ENCODE measurements at regions not wholly inside any gene's neighbourhood (a gene's known extent, or its start where the extent isn't known, plus 50 kb on each side); places are given as distances from the start of the nearest gene placed in this dataset.

- Histone ChIP-seq H3K9me2 (replicated peaks; ENCODE audit: insufficient read depth, low read length) (no peaks in the 10 kb centered on the region), H3K27me3 (ENCODE audit: low read length) (no peaks in the 10 kb centered on the region), H3K36me3 (ENCODE audit: low read length) (no peaks in the 10 kb centered on the region), H4K20me1 (ENCODE audit: low read depth, low read length) (no peaks in the 10 kb centered on the region), H3F3A (ENCODE audit: insufficient read depth) (peaks cover 2% of the 10 kb centered on the region), H3K9me3 (ENCODE audit: insufficient read depth, low read length) (no peaks in the 10 kb centered on the region), H3K9ac (ENCODE audit: low read length) (no peak overlapping the region), H3K79me2 (ENCODE audit: insufficient read depth, low read length) (no peaks in the 10 kb centered on the region), H3K27ac (ENCODE audit: low read depth, low read length) (no peak overlapping the region), H3K4me3 (ENCODE audit: insufficient read depth, low read length, poor library complexity, severe bottlenecking) (no peak overlapping the region), H3K4me2 (ENCODE audit: low read depth, low read length, poor library complexity, severe bottlenecking) (no peak overlapping the region), H2AFZ (ENCODE audit: low read depth, low read length, severe bottlenecking) (no peak overlapping the region)
- TF ChIP-seq CTCF (IDR thresholded peaks at IDR 0.05; ENCODE audit: insufficient read depth, low read length, poor library complexity, severe bottlenecking) (no peak), EZH2phosphoT487 (conservative IDR thresholded peaks at IDR 0.05; ENCODE audit: low read length) (no peak)
Measured at GRCh38 chr6:11486959-11487358, 50.6 kb upstream of the TMEM170B start.

DNA sequence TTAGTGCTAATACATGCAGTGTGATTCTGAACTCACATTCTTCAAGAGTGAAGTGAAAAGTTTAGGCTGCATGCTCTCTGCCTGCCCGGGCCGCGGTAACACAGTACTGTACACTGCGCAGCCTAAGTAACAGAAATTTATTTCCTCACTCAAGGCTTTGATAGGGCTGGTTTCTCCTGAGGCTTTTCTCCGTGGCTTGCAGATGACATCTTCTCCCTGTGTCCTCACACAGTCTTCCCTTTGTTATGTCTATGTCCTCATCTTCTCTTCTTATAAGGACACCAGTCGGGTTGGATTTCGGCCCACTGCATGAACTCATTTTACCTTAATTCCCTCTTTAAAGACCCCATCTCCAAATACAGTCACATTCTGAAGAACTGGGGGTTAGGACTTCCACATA is 51.1 kb upstream of the TMEM170B start:
- TF ChIP-seq CTCF (IDR thresholded peaks at IDR 0.05; ENCODE audit: insufficient read depth, low read length, poor library complexity, severe bottlenecking) (no peak), EZH2phosphoT487 (conservative IDR thresholded peaks at IDR 0.05; ENCODE audit: low read length) (no peak)
- H3F3A ChIP-seq (ENCODE audit: insufficient read depth) = no peaks in the 10 kb centered on the region
- no peak overlapping the region for H2AFZ ChIP-seq (ENCODE audit: low read depth, low read length, severe bottlenecking)
- H3K79me2 ChIP-seq (ENCODE audit: insufficient read depth, low read length) = no peaks in the 10 kb centered on the region
- no peak overlapping the region for H3K9ac ChIP-seq (ENCODE audit: low read length)
- H3K27ac ChIP-seq (ENCODE audit: low read depth, low read length) = no peak overlapping the region
- no peaks in the 10 kb centered on the region for H3K27me3 ChIP-seq (ENCODE audit: low read length)
- H4K20me1 ChIP-seq (ENCODE audit: low read depth, low read length) = no peaks in the 10 kb centered on the region
- H3K9me3 ChIP-seq (ENCODE audit: insufficient read depth, low read length) = no peaks in the 10 kb centered on the region
- H3K4me2 ChIP-seq (ENCODE audit: low read depth, low read length, poor library complexity, severe bottlenecking) = no peak overlapping the region
- H3K4me3 ChIP-seq (ENCODE audit: insufficient read depth, low read length, poor library complexity, severe bottlenecking) = no peak overlapping the region
- H3K36me3 ChIP-seq (ENCODE audit: low read length) = no peaks in the 10 kb centered on the region
- no peaks in the 10 kb centered on the region for H3K9me2 ChIP-seq (replicated peaks; ENCODE audit: insufficient read depth, low read length)

- H3K36me3 ChIP-seq (ENCODE audit: low read length) = no peaks in the 10 kb centered on the region
- H3F3A ChIP-seq (ENCODE audit: insufficient read depth) = no peaks in the 10 kb centered on the region
- H4K20me1 ChIP-seq (ENCODE audit: low read depth, low read length) = no peaks in the 10 kb centered on the region
- H3K27ac ChIP-seq (ENCODE audit: low read depth, low read length) = no peak overlapping the region
- H2AFZ ChIP-seq (ENCODE audit: low read depth, low read length, severe bottlenecking) = no peak overlapping the region
- H3K9ac ChIP-seq (ENCODE audit: low read length) = no peak overlapping the region
- H3K4me2 ChIP-seq (ENCODE audit: low read depth, low read length, poor library complexity, severe bottlenecking) = no peak overlapping the region
- no peak overlapping the region for H3K4me3 ChIP-seq (ENCODE audit: insufficient read depth, low read length, poor library complexity, severe bottlenecking)
- H3K9me2 ChIP-seq (replicated peaks; ENCODE audit: insufficient read depth, low read length) = no peaks in the 10 kb centered on the region
- no peaks in the 10 kb centered on the region for H3K27me3 ChIP-seq (ENCODE audit: low read length)
- H3K79me2 ChIP-seq (ENCODE audit: insufficient read depth, low read length) = no peaks in the 10 kb centered on the region
- TF ChIP-seq CTCF (IDR thresholded peaks at IDR 0.05; ENCODE audit: insufficient read depth, low read length, poor library complexity, severe bottlenecking) = no peak
- no peaks in the 10 kb centered on the region for H3K9me3 ChIP-seq (ENCODE audit: insufficient read depth, low read length)
Measured at GRCh38 chr6:11486051-11486450, 51.5 kb upstream of the TMEM170B start.

DNA sequence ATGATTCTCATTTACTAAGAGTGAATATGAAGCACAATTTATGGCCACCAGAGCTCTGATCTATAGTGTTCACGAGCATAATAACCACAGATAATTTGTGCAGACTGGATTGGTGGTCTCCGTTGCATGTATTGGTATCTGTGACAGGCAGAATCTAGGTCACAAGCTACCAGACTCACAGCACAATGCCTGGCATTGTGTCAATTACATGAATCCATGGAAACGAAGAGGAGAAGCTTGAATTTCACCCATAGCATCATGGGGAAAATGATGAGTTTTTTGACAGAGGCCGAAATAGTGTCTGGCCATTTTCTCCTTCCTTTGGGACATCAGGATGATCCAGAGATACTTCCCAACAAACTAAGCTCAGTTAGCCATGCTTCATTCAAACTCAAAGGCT is 52.3 kb upstream of the TMEM170B start:
- H3K27me3 ChIP-seq (ENCODE audit: low read length) = no peaks in the 10 kb centered on the region
- no peak overlapping the region for H3K4me3 ChIP-seq (ENCODE audit: insufficient read depth, low read length, poor library complexity, severe bottlenecking)
- H3K9me3 ChIP-seq (ENCODE audit: insufficient read depth, low read length) = no peaks in the 10 kb centered on the region
- no peak overlapping the region for H3K9ac ChIP-seq (ENCODE audit: low read length)
- no peaks in the 10 kb centered on the region for H3F3A ChIP-seq (ENCODE audit: insufficient read depth)
- no peaks in the 10 kb centered on the region for H3K36me3 ChIP-seq (ENCODE audit: low read length)
- H2AFZ ChIP-seq (ENCODE audit: low read depth, low read length, severe bottlenecking) = no peak overlapping the region
- H4K20me1 ChIP-seq (ENCODE audit: low read depth, low read length) = no peaks in the 10 kb centered on the region
- H3K4me2 ChIP-seq (ENCODE audit: low read depth, low read length, poor library complexity, severe bottlenecking) = no peak overlapping the region
- no peaks in the 10 kb centered on the region for H3K9me2 ChIP-seq (replicated peaks; ENCODE audit: insufficient read depth, low read length)
- H3K27ac ChIP-seq (ENCODE audit: low read depth, low read length) = no peak overlapping the region
- H3K79me2 ChIP-seq (ENCODE audit: insufficient read depth, low read length) = no peaks in the 10 kb centered on the region
- TF ChIP-seq EZH2phosphoT487 (conservative IDR thresholded peaks at IDR 0.05; ENCODE audit: low read length) (no peak), CTCF (IDR thresholded peaks at IDR 0.05; ENCODE audit: insufficient read depth, low read length, poor library complexity, severe bottlenecking) (no peak)

All from SU-DHL-6 (cell line).